ENCODE measurements at regions not wholly inside any gene's neighbourhood (a gene's known extent, or its start where the extent isn't known, plus 50 kb on each side); places are given as distances from the start of the nearest gene placed in this dataset.

DNA sequence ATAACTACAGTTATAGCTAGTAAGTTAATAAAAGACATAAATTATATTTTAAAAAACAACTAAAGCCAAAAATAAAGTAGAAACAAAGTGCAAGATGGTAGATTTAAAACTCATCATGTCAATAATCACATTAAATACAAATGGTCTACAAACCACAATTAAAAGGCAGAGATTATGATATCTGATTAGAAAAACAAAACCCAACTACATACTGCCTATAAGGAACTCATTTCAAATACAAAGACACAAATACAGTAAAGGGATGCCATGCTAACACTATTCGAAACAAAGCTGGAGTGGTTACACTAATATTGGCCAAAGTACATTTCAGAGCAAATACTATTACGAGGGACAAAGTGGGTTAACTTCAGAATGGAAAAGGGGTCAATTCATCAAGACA, 426.5 kb downstream of the SHQ1 start:
- TF ChIP-seq, protein P1, sequence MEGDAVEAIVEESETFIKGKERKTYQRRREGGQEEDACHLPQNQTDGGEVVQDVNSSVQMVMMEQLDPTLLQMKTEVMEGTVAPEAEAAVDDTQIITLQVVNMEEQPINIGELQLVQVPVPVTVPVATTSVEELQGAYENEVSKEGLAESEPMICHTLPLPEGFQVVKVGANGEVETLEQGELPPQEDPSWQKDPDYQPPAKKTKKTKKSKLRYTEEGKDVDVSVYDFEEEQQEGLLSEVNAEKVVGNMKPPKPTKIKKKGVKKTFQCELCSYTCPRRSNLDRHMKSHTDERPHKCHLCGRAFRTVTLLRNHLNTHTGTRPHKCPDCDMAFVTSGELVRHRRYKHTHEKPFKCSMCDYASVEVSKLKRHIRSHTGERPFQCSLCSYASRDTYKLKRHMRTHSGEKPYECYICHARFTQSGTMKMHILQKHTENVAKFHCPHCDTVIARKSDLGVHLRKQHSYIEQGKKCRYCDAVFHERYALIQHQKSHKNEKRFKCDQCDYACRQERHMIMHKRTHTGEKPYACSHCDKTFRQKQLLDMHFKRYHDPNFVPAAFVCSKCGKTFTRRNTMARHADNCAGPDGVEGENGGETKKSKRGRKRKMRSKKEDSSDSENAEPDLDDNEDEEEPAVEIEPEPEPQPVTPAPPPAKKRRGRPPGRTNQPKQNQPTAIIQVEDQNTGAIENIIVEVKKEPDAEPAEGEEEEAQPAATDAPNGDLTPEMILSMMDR (IDR thresholded peaks at IDR 0.05; ENCODE audit: poor library complexity): no peak
- TF ChIP-seq EZH2 (IDR thresholded peaks at IDR 0.05; ENCODE audit: borderline replicate concordance): no peak

Measured in hepatocyte (in vitro differentiated cells).